Tibial nerve (tissue), 4 donors: ENCODE measurements at regions not wholly inside any gene's neighbourhood (a gene's known extent, or its start where the extent isn't known, plus 50 kb on each side); places are given as distances from the start of the nearest gene placed in this dataset.

Experiments used
- DNase-seq, 2 donors: peaks; one replicate each; pipeline ENCODE4 v3.0.0-alpha.2; 2019; ENCODE audit warnings: low spot score in 2 of 2
- H3K27ac ChIP-seq, 4 donors: fragments of 200-600 bp; sonication (generic) in 3 of 4; one replicate each; pipeline ENCODE4 v1.5.1; 2017 to 2019; ENCODE audit warnings: mild to moderate bottlenecking in 1 of 4
- H3K27me3 ChIP-seq, 2 donors: fragments of 200-600 bp; sonication (generic) in 1 of 2; one replicate each; pipeline versions ENCODE4 v1.5.1 to v1.6.0; 2017 to 2019
- H3K36me3 ChIP-seq, 3 donors: fragments of 200-600 bp; sonication (generic); one replicate each; pipeline ENCODE4 v1.5.1; 2018 to 2019
- H3K4me1 ChIP-seq, 4 donors: fragments of 200-600 bp; sonication (generic) in 3 of 4; one replicate each; pipeline ENCODE4 v1.5.1; 2017 to 2019
- H3K4me3 ChIP-seq, 4 donors: fragments of 200-600 bp; sonication (generic) in 3 of 4; one replicate each; pipeline ENCODE4 v1.5.1; 2017 to 2019; ENCODE audit warnings: mild to moderate bottlenecking in 1 of 4, moderate library complexity in 1 of 4
- H3K9me3 ChIP-seq, 4 donors: fragments of 200-600 bp; sonication (generic) in 3 of 4; one replicate each; pipeline ENCODE4 v1.5.1; 2017 to 2019
- CTCF ChIP-seq, 5 experiments: fragments of 200-600 bp in 3 of 5; fragments of 450-650 bp in 2 of 5; sonication (generic) in 3 of 5; IDR thresholded peaks; one replicate each; pipeline ENCODE4 v1.5.1; 2016 to 2019; ENCODE audit warnings: antibody characterized with exemption in 5 of 5, mild to moderate bottlenecking in 3 of 5, moderate library complexity in 2 of 5
- EP300 ChIP-seq, 2 donors: sonication (generic); formaldehyde crosslinking; IDR thresholded peaks; one replicate each; pipeline ENCODE4 v1.6.1; 2017; ENCODE audit warnings: antibody characterized with exemption in 2 of 2, mild to moderate bottlenecking in 1 of 2
- POLR2A ChIP-seq, 2 donors: fragments of 450-650 bp; IDR thresholded peaks; one replicate each; pipeline ENCODE4 v1.6.1; 2017; ENCODE audit warnings: antibody characterized with exemption in 2 of 2, mild to moderate bottlenecking in 2 of 2, moderate library complexity in 2 of 2
- WGBS, 2 donors: methylation state at CpG; one replicate each; pipeline ENCODE4 v1.1.5; 2018; 5-methylcytosine and 5-hydroxymethylcytosine counted together

GRCh38 chr3:88509582-88509981 lies 359.8 kb downstream of the C3orf38 start:
- Histone ChIP-seq H3K4me3 (no peak overlapping the region), H3K4me1 (no peaks in the 10 kb centered on the region), H3K27ac (no peak overlapping the region), H3K36me3 (no peaks in the 10 kb centered on the region), H3K27me3 (no peaks in the 10 kb centered on the region), H3K9me3 (no peaks in the 10 kb centered on the region)
- TF ChIP-seq POLR2A (IDR thresholded peaks at IDR 0.05) = no peak
- TF ChIP-seq EP300 (IDR thresholded peaks at IDR 0.05) = no peak
- TF ChIP-seq CTCF (IDR thresholded peaks at IDR 0.05) = no peak
- WGBS, 2 donors = 77 to 89% methylated on average over 3 of the region's 3 CpGs
- DNase-seq = no peak

- no peak for DNase-seq
- 73 to 81% methylated on average over 3 of the region's 3 CpGs for WGBS, 2 donors
- TF ChIP-seq EP300 (IDR thresholded peaks at IDR 0.05) (no peak), POLR2A (IDR thresholded peaks at IDR 0.05) (no peak), CTCF (IDR thresholded peaks at IDR 0.05) (no peak)
Observed at GRCh38 chr3:88528494-88528893, 378.7 kb downstream of the C3orf38 start.

GRCh38 chr3:88534534-88534933 lies 384.8 kb downstream of the C3orf38 start:
- Histone ChIP-seq H3K9me3 (no peaks in the 10 kb centered on the region), H3K4me1 (no peaks in the 10 kb centered on the region), H3K27ac (no peak overlapping the region), H3K36me3 (no peaks in the 10 kb centered on the region), H3K27me3 (no peaks in the 10 kb centered on the region), H3K4me3 (no peak overlapping the region)
- DNase-seq = no peak
- TF ChIP-seq CTCF (IDR thresholded peaks at IDR 0.05) (no peak), EP300 (IDR thresholded peaks at IDR 0.05) (no peak), POLR2A (IDR thresholded peaks at IDR 0.05) (no peak)
- 70 to 71% methylated on average over 4 of the region's 4 CpGs for WGBS, 2 donors

More at GRCh38 chr3:88528494-88528893, 378.7 kb downstream of the C3orf38 start:
- H3K9me3 ChIP-seq = peaks cover 0 to 13% (median 0%) of the 10 kb centered on the region in 4 donors
- no peaks in the 10 kb centered on the region for H3K27me3 ChIP-seq
- no peaks in the 10 kb centered on the region for H3K36me3 ChIP-seq
- H3K27ac ChIP-seq = no peak overlapping the region
- no peaks in the 10 kb centered on the region for H3K4me1 ChIP-seq
- no peak overlapping the region for H3K4me3 ChIP-seq

GRCh38 chr3:88535563-88535962 lies 385.8 kb downstream of the C3orf38 start:
- H3K27ac ChIP-seq = no peak overlapping the region
- H3K4me1 ChIP-seq = no peaks in the 10 kb centered on the region
- DNase-seq = no peak
- H3K4me3 ChIP-seq = no peak overlapping the region
- no peaks in the 10 kb centered on the region for H3K36me3 ChIP-seq
- WGBS, 2 donors = 90 to 93% methylated on average over 1 of the region's 1 CpG
- no peaks in the 10 kb centered on the region for H3K9me3 ChIP-seq
- TF ChIP-seq POLR2A (IDR thresholded peaks at IDR 0.05) (no peak), EP300 (IDR thresholded peaks at IDR 0.05) (no peak), CTCF (IDR thresholded peaks at IDR 0.05) (no peak)
- H3K27me3 ChIP-seq = no peaks in the 10 kb centered on the region

GRCh38 chr3:88542916-88543315 lies 393.2 kb downstream of the C3orf38 start:
- no peak for DNase-seq
- Histone ChIP-seq H3K36me3 (no peaks in the 10 kb centered on the region), H3K4me1 (no peaks in the 10 kb centered on the region), H3K27ac (no peak overlapping the region), H3K4me3 (no peak overlapping the region), H3K27me3 (no peaks in the 10 kb centered on the region), H3K9me3 (peaks cover 0 to 3% (median 0%) of the 10 kb centered on the region in 4 donors)
- no peak for TF ChIP-seq POLR2A (IDR thresholded peaks at IDR 0.05)
- TF ChIP-seq EP300 (IDR thresholded peaks at IDR 0.05) = no peak
- no peak for TF ChIP-seq CTCF (IDR thresholded peaks at IDR 0.05)
